ENCODE measurements at regions not wholly inside any gene's neighbourhood (a gene's known extent, or its start where the extent isn't known, plus 50 kb on each side); places are given as distances from the start of the nearest gene placed in this dataset.

DNA sequence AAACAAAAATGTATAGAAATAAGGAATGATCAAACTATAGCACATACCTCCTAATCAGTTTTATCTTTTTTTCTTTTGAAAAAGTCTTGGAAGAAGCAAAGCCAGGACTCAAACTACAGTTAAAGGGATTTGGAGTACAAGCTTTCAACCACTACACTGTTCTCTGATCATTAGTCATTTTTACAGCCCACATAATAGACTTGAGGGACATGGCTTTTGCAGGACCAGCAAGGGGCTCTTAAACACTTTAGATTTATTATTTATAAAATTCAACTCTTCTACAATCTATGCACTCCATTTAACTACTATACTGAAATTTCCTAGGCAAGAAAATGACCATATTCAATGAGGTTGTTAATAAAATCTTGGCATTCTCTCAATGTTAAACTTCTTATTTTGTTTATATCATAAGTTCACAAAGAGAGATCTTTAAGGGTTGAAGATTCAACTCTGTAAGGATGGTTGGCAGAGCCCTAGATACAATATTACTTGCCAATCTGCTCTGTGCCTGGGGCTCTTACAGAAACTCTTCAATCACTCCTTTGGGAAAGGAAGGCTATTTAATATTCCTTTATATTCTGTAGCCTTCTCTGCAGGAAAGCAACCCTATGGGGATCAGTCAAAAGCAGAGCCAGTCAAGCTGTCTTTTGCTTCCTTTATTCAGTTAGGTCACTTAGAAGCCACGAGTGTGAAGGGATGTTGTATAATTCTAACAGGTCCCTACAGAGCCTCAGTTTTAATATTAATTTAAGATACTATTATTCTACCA is 557.7 kb upstream of the SGO1 start:
- no peak overlapping the region for H3K4me3 ChIP-seq (ENCODE audit: low read depth, poor library complexity, severe bottlenecking)
- no peak for DNase-seq (ENCODE audit: low spot score in 2 of 2)
- 18 to 21% methylated on average over 1 of the region's 1 CpG for WGBS, 2 donors
- intact Hi-C loops (cut with DNase I; ENCODE audit: low total_unique reads): no loop called here
- TF ChIP-seq, protein P1, sequence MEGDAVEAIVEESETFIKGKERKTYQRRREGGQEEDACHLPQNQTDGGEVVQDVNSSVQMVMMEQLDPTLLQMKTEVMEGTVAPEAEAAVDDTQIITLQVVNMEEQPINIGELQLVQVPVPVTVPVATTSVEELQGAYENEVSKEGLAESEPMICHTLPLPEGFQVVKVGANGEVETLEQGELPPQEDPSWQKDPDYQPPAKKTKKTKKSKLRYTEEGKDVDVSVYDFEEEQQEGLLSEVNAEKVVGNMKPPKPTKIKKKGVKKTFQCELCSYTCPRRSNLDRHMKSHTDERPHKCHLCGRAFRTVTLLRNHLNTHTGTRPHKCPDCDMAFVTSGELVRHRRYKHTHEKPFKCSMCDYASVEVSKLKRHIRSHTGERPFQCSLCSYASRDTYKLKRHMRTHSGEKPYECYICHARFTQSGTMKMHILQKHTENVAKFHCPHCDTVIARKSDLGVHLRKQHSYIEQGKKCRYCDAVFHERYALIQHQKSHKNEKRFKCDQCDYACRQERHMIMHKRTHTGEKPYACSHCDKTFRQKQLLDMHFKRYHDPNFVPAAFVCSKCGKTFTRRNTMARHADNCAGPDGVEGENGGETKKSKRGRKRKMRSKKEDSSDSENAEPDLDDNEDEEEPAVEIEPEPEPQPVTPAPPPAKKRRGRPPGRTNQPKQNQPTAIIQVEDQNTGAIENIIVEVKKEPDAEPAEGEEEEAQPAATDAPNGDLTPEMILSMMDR (IDR thresholded peaks at IDR 0.05): no peak
- TF ChIP-seq POLR2A (IDR thresholded peaks at IDR 0.05): no peak

DNA sequence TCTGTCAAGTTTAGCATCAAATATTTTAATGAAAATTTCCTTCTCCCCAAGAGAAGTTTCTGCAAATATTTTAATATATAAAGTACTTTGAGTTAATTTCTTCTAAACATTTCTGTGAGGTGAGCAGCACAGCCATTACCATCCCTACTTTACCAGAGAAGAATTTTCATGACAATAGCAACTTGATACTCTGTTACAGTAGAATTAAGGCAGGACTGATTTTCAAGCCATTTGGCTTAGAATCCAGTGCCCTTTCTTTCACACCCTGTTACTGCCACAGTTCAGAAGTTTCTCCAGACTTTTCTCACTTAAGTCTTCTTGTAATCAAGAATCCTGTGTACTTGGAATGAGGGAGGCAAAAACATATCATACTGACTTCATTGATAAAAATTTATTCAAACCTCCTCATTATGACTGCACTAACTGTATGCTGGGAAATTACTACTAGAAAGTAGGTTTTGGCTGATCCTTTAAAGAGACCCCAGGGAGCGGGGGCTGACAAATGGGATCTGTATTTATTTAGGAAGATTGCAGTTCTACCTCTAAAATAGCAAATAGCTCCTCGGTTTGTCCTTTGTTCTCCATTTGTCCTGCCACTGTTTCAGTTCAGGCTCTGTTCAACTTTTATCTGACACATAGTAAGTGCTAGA is 557.0 kb upstream of the SGO1 start:
- intact Hi-C loops (cut with DNase I; ENCODE audit: low total_unique reads): no loop called here
- TF ChIP-seq, protein P1 (IDR thresholded peaks at IDR 0.05): no peak
- no peak for DNase-seq (ENCODE audit: low spot score in 2 of 2)
- 54 to 64% methylated on average over 2 of the region's 2 CpGs for WGBS, 2 donors
- H3K4me3 ChIP-seq (ENCODE audit: low read depth, poor library complexity, severe bottlenecking): no peak overlapping the region

GRCh38 chr3:20741381-20741780 is 555.4 kb upstream of the SGO1 start:
- H3K4me3 ChIP-seq (ENCODE audit: low read depth, poor library complexity, severe bottlenecking): no peak overlapping the region
- TF ChIP-seq, protein P1 (IDR thresholded peaks at IDR 0.05): no peak
- TF ChIP-seq POLR2A (IDR thresholded peaks at IDR 0.05): no peak
- no peak for DNase-seq (ENCODE audit: low spot score in 2 of 2)
- intact Hi-C loops (cut with DNase I; ENCODE audit: low total_unique reads): no loop called here

DNA sequence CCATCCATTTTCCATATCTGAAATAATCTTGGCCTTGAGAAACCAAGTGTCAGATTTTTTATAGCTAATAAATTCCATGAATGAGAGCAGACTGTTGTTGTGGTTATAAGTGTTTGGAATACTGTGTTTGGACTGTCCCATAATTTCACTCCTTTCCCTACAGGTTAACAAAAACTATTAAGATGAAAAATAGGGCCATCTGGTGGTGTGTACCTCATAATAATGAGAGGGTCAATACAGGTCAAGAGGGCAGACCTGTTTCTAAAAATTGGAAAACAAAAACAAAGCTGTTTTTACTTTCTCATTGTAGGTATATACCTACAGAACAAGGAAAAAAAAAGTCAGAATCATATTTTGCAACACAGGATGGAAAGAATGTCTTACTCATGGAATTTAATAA is 553.8 kb upstream of the SGO1 start:
- no peak overlapping the region for H3K4me3 ChIP-seq (ENCODE audit: low read depth, poor library complexity, severe bottlenecking)
- no peak for DNase-seq (ENCODE audit: low spot score in 2 of 2)
- no peak for TF ChIP-seq POLR2A (IDR thresholded peaks at IDR 0.05)
- TF ChIP-seq, protein P1 (IDR thresholded peaks at IDR 0.05): no peak
- intact Hi-C loops (cut with DNase I; ENCODE audit: low total_unique reads): no loop called here

DNA sequence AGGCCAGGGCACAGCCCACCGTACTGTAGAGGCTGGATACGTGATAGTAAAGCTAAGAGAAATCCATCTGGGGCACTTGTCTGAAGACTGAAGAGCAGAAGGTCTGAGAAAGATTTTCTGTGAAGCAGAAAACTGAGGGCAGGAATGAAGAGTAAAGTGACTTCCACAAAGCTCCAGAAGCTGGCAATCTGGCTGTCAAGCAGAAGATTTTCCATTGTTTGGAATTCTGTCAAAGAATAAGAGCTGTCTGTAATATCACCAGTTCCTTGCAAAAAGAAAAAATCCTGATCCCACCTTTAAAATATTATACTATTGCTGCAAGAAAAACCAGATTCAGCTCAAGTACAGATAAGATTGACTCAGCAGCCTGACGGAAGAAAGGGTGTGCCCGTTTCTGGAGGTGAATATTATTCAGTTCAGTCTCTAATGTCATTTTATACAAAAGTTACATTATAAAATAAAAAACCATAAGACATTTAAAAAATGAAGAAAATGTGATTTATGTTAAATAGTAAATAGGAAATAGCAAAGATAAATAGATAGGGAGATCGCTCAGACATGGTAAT is 550.4 kb upstream of the SGO1 start:
- DNase-seq (ENCODE audit: low spot score in 2 of 2): no peak
- WGBS, 2 donors: 61 to 80% methylated on average over 5 of the region's 5 CpGs
- H3K4me3 ChIP-seq (ENCODE audit: low read depth, poor library complexity, severe bottlenecking): no peak overlapping the region
- no peak for TF ChIP-seq POLR2A (IDR thresholded peaks at IDR 0.05)
- TF ChIP-seq, protein P1 (IDR thresholded peaks at IDR 0.05): no peak
- intact Hi-C loops (cut with DNase I; ENCODE audit: low total_unique reads): no loop called here
